Stimulated activated effector memory CD8-positive, alpha-beta T cell treated with anti-CD3 and anti-CD28 coated beads, Interleukin-12 subunit alpha, Interleukin-12 subunit beta, amount 100 ng/mL, for 72 hours (primary cell): ENCODE measurements at regions not wholly inside any gene's neighbourhood (a gene's known extent, or its start where the extent isn't known, plus 50 kb on each side); places are given as distances from the start of the nearest gene placed in this dataset.

Experiments used
- ATAC-seq: fragments of 150-1000 bp; cut with Tn5 transposase; 2 replicates; pipeline ENCODE4 v1.10.0; 2021
- DNase-seq, 2 donors: peaks; one replicate each; pipeline ENCODE4 v3.0.0; 2021 to 2022; ENCODE audit warnings: low spot score in 2 of 2
- H3K27ac Mint-ChIP-seq: one replicate; pipeline ENCODE4 v1.8.0; 2022; ENCODE audit warnings: mild to moderate bottlenecking, mixed read lengths
- H3K36me3 Mint-ChIP-seq: one replicate; pipeline ENCODE4 v1.8.0; 2022; ENCODE audit warnings: mild to moderate bottlenecking, mixed read lengths
- H3K4me1 Mint-ChIP-seq: one replicate; pipeline ENCODE4 v1.8.0; 2022; ENCODE audit warnings: mixed read lengths
- H3K4me3 Mint-ChIP-seq: one replicate; pipeline ENCODE4 v1.8.0; 2022; ENCODE audit warnings: mild to moderate bottlenecking, mixed read lengths
- H3K9me3 Mint-ChIP-seq: one replicate; pipeline ENCODE4 v1.8.0; 2022; ENCODE audit warnings: mixed read lengths

DNA sequence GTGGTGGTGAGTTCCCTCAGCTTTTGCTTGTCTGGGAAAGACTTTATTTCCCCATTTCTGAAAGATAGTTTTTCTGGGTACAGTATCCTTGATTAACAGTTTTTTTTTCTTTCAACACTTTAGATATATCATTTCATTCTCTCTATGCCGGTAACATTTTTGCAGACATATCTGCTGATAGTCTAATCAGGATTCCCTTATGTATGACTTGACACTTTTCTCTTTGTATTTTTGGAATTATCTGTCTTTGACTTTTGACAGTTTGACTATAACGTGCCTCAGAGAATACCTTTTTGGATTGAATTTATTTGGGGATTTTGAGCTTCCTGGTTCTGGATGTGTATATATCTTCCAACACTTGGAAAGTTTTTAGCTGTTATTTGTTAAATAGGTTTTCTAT, 234.8 kb upstream of the PRICKLE1 start:
- H3K9me3 Mint-ChIP-seq, result peaks cover 2% of the 10 kb centered on the region
- H3K4me1 Mint-ChIP-seq, result no peaks in the 10 kb centered on the region
- H3K36me3 Mint-ChIP-seq, result no peaks in the 10 kb centered on the region
- H3K4me3 Mint-ChIP-seq, result no peak overlapping the region
- no peak for ATAC-seq
- no peak overlapping the region for H3K27ac Mint-ChIP-seq
- DNase-seq, result no peak

GRCh38 chr12:42823679-42824078, 234.1 kb upstream of the PRICKLE1 start:
- ATAC-seq (no peak), DNase-seq (no peak)
- Mint-ChIP-seq H3K4me1 (no peaks in the 10 kb centered on the region), H3K27ac (no peak overlapping the region), H3K36me3 (no peaks in the 10 kb centered on the region), H3K4me3 (no peak overlapping the region), H3K9me3 (peaks cover 2% of the 10 kb centered on the region)

GRCh38 chr12:42819846-42820245, 230.3 kb upstream of the PRICKLE1 start:
- peaks cover 5% of the 10 kb centered on the region for H3K9me3 Mint-ChIP-seq
- no peak overlapping the region for H3K4me3 Mint-ChIP-seq
- ATAC-seq, result no peak
- DNase-seq, result no peak
- H3K27ac Mint-ChIP-seq, result no peak overlapping the region
- no peaks in the 10 kb centered on the region for H3K4me1 Mint-ChIP-seq
- H3K36me3 Mint-ChIP-seq, result no peaks in the 10 kb centered on the region

DNA sequence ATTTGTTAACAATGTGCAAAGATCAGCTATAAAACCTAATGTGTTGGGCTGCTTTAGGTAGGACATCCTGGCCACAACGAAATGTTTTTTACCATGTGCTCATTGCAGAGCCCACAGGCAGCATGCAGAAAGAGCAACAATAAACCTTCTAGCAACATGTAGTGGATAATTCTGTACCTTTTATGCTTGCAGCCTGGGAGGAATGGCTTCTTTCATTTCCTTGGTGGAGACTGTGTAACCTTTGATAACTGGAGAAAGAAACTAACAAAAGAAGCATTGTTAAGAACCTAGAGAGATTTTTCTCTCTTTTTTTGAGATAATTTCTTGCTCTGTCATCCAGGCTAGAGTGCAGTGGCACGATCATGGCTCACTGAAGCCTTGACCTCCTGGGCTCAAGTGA, 225.5 kb upstream of the PRICKLE1 start:
- Mint-ChIP-seq H3K4me3 (no peak overlapping the region), H3K9me3 (peaks cover 3% of the 10 kb centered on the region), H3K27ac (no peak overlapping the region), H3K36me3 (no peaks in the 10 kb centered on the region), H3K4me1 (no peaks in the 10 kb centered on the region)
- no peak for ATAC-seq
- DNase-seq, result no peak

- H3K9me3 Mint-ChIP-seq, result peaks cover 3% of the 10 kb centered on the region
- DNase-seq (no peak), ATAC-seq (no peak)
- H3K4me3 Mint-ChIP-seq, result no peak overlapping the region
- H3K4me1 Mint-ChIP-seq, result no peaks in the 10 kb centered on the region
- no peak overlapping the region for H3K27ac Mint-ChIP-seq
- no peaks in the 10 kb centered on the region for H3K36me3 Mint-ChIP-seq
Measured at GRCh38 chr12:42812871-42813270, 223.3 kb upstream of the PRICKLE1 start.

- H3K4me1 Mint-ChIP-seq, result no peaks in the 10 kb centered on the region
- H3K36me3 Mint-ChIP-seq, result no peaks in the 10 kb centered on the region
- no peak overlapping the region for H3K27ac Mint-ChIP-seq
- no peak for DNase-seq
- ATAC-seq, result no peak
- H3K9me3 Mint-ChIP-seq, result peaks cover 3% of the 10 kb centered on the region
- no peak overlapping the region for H3K4me3 Mint-ChIP-seq
Measured at GRCh38 chr12:42812086-42812485, 222.5 kb upstream of the PRICKLE1 start.

- Mint-ChIP-seq H3K36me3 (no peaks in the 10 kb centered on the region), H3K4me3 (no peak overlapping the region), H3K4me1 (no peaks in the 10 kb centered on the region), H3K27ac (no peak overlapping the region), H3K9me3 (no peaks in the 10 kb centered on the region)
- ATAC-seq (no peak), DNase-seq (no peak)
Measured at GRCh38 chr12:42810006-42810405, 220.5 kb upstream of the PRICKLE1 start.

DNA sequence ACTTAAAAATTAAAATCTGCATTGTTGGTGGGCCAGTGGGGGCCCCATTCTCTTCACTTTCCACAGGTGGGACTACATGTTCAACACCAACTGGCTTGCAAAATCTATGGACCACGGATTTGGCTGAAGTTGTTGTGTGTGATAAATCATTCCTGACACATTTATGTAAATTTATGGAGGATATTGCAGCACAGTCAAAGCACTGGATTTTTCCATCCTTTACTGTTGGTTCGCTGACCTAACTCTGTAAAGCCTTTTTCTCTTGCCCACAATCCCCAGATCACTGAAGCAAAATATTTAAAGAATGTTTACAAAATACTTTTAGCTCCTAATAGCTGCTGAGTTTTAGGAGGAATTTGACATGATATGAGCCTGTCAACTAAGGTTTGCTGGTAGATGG, 219.7 kb upstream of the PRICKLE1 start:
- H3K27ac Mint-ChIP-seq, result no peak overlapping the region
- no peak overlapping the region for H3K4me3 Mint-ChIP-seq
- no peaks in the 10 kb centered on the region for H3K36me3 Mint-ChIP-seq
- no peaks in the 10 kb centered on the region for H3K4me1 Mint-ChIP-seq
- ATAC-seq (no peak), DNase-seq (no peak)
- H3K9me3 Mint-ChIP-seq, result no peaks in the 10 kb centered on the region

DNA sequence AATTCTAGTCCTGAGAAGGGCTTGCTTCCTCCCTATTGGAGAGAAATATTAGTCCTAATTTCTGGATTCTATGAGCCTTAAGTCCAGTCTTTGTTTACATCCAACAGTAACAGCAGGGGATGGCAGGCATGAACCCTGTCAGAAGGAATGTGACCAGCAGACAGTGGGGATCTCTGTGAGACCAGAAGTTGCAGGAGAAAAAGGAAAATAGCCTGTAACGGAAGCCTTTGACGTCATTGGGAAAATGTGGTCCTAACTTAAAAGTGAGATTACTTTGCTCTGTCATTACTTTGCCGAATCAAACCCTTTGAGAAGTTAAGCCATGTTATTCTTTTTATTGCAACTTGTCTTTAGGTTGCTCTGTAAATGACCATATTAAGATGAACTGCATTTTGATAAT, 218.2 kb upstream of the PRICKLE1 start:
- H3K4me3 Mint-ChIP-seq, result no peak overlapping the region
- H3K4me1 Mint-ChIP-seq, result no peaks in the 10 kb centered on the region
- H3K9me3 Mint-ChIP-seq, result no peaks in the 10 kb centered on the region
- ATAC-seq (no peak), DNase-seq (no peak)
- H3K27ac Mint-ChIP-seq, result no peak overlapping the region
- no peaks in the 10 kb centered on the region for H3K36me3 Mint-ChIP-seq

DNA sequence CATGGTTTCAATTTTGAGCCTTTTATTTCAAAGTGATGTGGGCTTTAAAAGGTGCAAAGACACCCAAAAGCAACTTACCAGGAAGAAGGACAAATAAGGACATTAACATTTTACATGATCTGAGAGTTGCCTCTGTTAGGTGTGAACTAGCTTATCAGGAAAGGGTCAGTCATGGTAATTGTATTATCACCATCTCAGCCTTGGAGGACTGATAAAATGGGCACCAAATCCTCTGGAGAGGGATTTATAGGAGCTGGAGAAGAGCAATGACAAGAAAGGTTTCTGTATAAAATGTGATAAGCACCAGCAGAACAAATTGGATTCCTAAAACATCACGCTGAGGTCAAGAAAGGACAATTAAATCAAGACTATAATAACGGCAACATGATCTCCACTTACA, 217.7 kb upstream of the PRICKLE1 start:
- no peaks in the 10 kb centered on the region for H3K9me3 Mint-ChIP-seq
- H3K27ac Mint-ChIP-seq, result no peak overlapping the region
- H3K36me3 Mint-ChIP-seq, result no peaks in the 10 kb centered on the region
- no peaks in the 10 kb centered on the region for H3K4me1 Mint-ChIP-seq
- no peak overlapping the region for H3K4me3 Mint-ChIP-seq
- DNase-seq, result no peak
- ATAC-seq, result no peak

- no peak for ATAC-seq
- H3K4me1 Mint-ChIP-seq, result no peaks in the 10 kb centered on the region
- DNase-seq, result no peak
- no peaks in the 10 kb centered on the region for H3K9me3 Mint-ChIP-seq
- H3K36me3 Mint-ChIP-seq, result no peaks in the 10 kb centered on the region
- H3K4me3 Mint-ChIP-seq, result no peak overlapping the region
- no peak overlapping the region for H3K27ac Mint-ChIP-seq
Measured at GRCh38 chr12:42804928-42805327, 215.4 kb upstream of the PRICKLE1 start.

DNA sequence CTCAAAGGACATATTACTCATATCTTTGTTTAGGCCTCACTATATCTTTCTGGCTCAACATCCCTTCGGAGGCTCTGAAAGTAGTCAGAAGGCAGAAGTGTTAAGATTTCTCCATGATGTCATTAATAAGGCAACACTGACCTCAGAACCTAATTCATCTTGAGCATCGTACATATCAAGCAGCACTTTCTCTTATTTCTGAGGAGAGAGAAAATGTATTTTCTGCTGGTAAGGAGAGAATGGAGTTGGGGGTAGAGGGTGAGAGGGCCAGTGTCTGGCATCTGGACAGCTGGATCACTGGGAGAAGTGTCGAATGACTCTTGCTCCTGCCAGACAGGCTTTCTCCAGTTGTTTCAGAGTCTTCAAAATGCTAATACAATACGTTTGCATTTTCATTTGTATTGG, 213.2 kb upstream of the PRICKLE1 start:
- H3K4me1 Mint-ChIP-seq, result no peaks in the 10 kb centered on the region
- no peaks in the 10 kb centered on the region for H3K36me3 Mint-ChIP-seq
- no peak overlapping the region for H3K27ac Mint-ChIP-seq
- ATAC-seq, result no peak
- H3K4me3 Mint-ChIP-seq, result no peak overlapping the region
- H3K9me3 Mint-ChIP-seq, result peaks cover 2% of the 10 kb centered on the region
- DNase-seq, result no peak

- Mint-ChIP-seq H3K4me3 (no peak overlapping the region), H3K9me3 (peaks cover 2% of the 10 kb centered on the region), H3K4me1 (no peaks in the 10 kb centered on the region), H3K27ac (no peak overlapping the region), H3K36me3 (no peaks in the 10 kb centered on the region)
- DNase-seq (no peak), ATAC-seq (no peak)
Measured at GRCh38 chr12:42801271-42801670, 211.7 kb upstream of the PRICKLE1 start.

GRCh38 chr12:42799966-42800365, 210.4 kb upstream of the PRICKLE1 start:
- Mint-ChIP-seq H3K4me3 (no peak overlapping the region), H3K27ac (no peak overlapping the region), H3K36me3 (no peaks in the 10 kb centered on the region), H3K9me3 (peaks cover 2% of the 10 kb centered on the region), H3K4me1 (no peaks in the 10 kb centered on the region)
- DNase-seq (no peak), ATAC-seq (no peak)

DNA sequence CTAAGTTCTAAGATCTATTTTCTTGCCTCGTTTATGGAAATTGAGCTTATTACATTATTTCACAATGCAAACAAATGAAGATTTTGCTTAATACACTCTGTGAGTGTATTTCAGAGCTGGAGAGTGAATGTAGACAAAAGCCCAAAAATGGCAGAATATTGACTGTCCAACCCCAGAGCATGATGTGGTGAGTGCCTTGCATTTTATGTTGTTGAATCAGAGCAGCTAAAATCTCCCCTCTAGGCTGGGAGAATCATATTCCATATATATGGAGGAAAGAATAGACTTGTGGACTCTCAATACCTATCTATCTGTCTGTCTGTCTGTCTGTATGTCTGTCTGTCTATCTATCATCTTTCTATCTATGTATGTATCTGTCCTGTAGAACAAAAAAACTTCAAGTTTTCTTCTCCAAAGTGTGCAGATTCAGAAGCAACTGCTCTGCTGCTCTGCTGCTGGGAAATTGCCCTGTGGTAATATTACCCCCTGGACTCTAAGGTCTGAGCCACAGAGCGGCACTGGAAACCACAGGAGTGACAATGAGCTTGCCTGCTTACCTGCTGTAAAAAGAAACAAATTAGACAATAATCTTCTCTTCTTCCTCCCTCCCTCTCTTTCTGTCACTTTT, 209.4 kb upstream of the PRICKLE1 start:
- Mint-ChIP-seq H3K27ac (no peak overlapping the region), H3K4me1 (no peaks in the 10 kb centered on the region), H3K36me3 (no peaks in the 10 kb centered on the region), H3K4me3 (no peak overlapping the region), H3K9me3 (peaks cover 4% of the 10 kb centered on the region)
- DNase-seq (no peak), ATAC-seq (no peak)

DNA sequence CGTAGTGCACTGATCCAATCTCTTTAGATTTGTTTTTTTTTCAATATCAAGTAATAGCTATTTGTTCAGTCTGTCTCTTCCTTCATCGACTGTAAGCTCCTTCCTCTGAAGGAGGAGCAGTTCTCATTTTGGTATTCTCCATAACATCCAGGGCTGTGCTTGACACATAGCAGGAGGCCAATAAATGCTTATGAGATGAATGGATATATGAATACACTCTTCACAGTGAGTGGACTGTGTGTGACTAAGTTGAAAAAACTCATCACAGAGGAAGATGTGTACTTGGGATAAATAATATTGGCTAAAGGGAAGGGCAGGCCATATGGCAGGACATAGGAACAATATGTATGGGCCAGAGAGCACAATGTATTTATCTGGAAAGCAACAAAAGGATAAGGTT, 205.3 kb upstream of the PRICKLE1 start:
- DNase-seq, result no peak
- Mint-ChIP-seq H3K4me3 (no peak overlapping the region), H3K27ac (no peak overlapping the region), H3K9me3 (peaks cover 4% of the 10 kb centered on the region), H3K4me1 (no peaks in the 10 kb centered on the region), H3K36me3 (no peaks in the 10 kb centered on the region)
- no peak for ATAC-seq

- no peak for DNase-seq
- H3K4me1 Mint-ChIP-seq, result no peaks in the 10 kb centered on the region
- peaks cover 2% of the 10 kb centered on the region for H3K9me3 Mint-ChIP-seq
- no peaks in the 10 kb centered on the region for H3K36me3 Mint-ChIP-seq
- no peak for ATAC-seq
- H3K27ac Mint-ChIP-seq, result no peak overlapping the region
- no peak overlapping the region for H3K4me3 Mint-ChIP-seq
Measured at GRCh38 chr12:42793166-42793565, 203.6 kb upstream of the PRICKLE1 start.
